K562 (cell line): ENCODE measurements at regions not wholly inside any gene's neighbourhood (a gene's known extent, or its start where the extent isn't known, plus 50 kb on each side); places are given as distances from the start of the nearest gene placed in this dataset.

Experiments
- ATAC-seq: fragments of 200-7000 bp; cut with Tn5 transposase; 3 replicates; pipeline ENCODE4 v1.9.1; 2020; ENCODE audit warnings: moderate library complexity
- BruUV-seq: library from RNA; stranded (reverse); fragments of 400-500 nt; replicated peaks from 2 replicates; lab custom pipeline; 2021; lab: Mats Ljungman, UMichigan
- CTCF ChIA-PET: fragments of 300-600 bp; formaldehyde crosslinking; extraction: SDS; loops from one replicate; lab custom pipeline; 2021; ENCODE audit warnings: low intra/inter-chr PET ratio; lab: Yijun Ruan, JAX
- POLR2A ChIA-PET: fragments of 300-600, 350-650 bp; sonication (Branson Sonifier 250); formaldehyde crosslinking; extraction: SDS; loops from one replicate; lab custom pipeline; 2021; ENCODE audit warnings: antibody characterized with exemption, inconsistent platforms; lab: Yijun Ruan, JAX
- DNase-seq, 4 experiments: peaks; one replicate each; pipeline versions ENCODE4 v3.0.0 to v3.0.0-alpha.2; 2011 to 2018; ENCODE audit warnings: low spot score in 3 of 4, mixed read lengths in 3 of 4; ENCODE audit errors: extremely low read depth in 1 of 4
- FAIRE-seq: peaks from 2 replicates; lab custom pipeline; 2011; peaks lifted over from hg19 to GRCh38; lab: Jason Lieb, UNC
- H2AFZ ChIP-seq: 2 replicates; pipeline ENCODE4 v1.6.0; 2011; ENCODE audit warnings: low read depth, low read length, control low read depth, inconsistent platforms
- H3K27ac ChIP-seq: fragments of 200-600 bp; 3 replicates; pipeline ENCODE4 v1.8.0; 2011; ENCODE audit warnings: low read depth, mild to moderate bottlenecking, control low read depth, inconsistent platforms, low read length, moderate library complexity, mixed read lengths; ENCODE audit errors: extremely low read depth
- H3K27me3 ChIP-seq, 2 experiments: fragments of 300-600 bp in 1 of 2; 2 replicates in 1 of 2; 3 replicates in 1 of 2; pipeline versions ENCODE4 v1.6.0 to v1.8.0; 2011; ENCODE audit warnings: inconsistent platforms in 2 of 2, low read length in 2 of 2, mild to moderate bottlenecking in 1 of 2, mixed read lengths in 1 of 2, moderate library complexity in 1 of 2; ENCODE audit not compliant: control insufficient read depth in 2 of 2, insufficient read depth in 2 of 2
- H3K36me3 ChIP-seq: fragments of 300-600 bp; 3 replicates; pipeline ENCODE4 v1.8.0; 2011; ENCODE audit warnings: mild to moderate bottlenecking, low read length, inconsistent platforms; ENCODE audit not compliant: control insufficient read depth, insufficient read depth
- H3K4me1 ChIP-seq, 2 experiments: fragments of 200-600 bp in 1 of 2; replicated peaks in 1 of 2; 2 replicates in 1 of 2; 3 replicates in 1 of 2; pipeline versions ENCODE4 v1.5.1 to v1.8.0; 2011; ENCODE audit warnings: inconsistent platforms in 2 of 2, low read length in 2 of 2, mild to moderate bottlenecking in 1 of 2, mixed read lengths in 1 of 2, moderate library complexity in 1 of 2; ENCODE audit not compliant: control insufficient read depth in 2 of 2, insufficient read depth in 2 of 2
- H3K4me2 ChIP-seq: 2 replicates; pipeline ENCODE4 v1.6.1; 2011; ENCODE audit warnings: low read length, control low read depth, inconsistent platforms, mixed read lengths; ENCODE audit not compliant: insufficient read depth
- H3K4me3 ChIP-seq: fragments of 200-600 bp; sonication (generic), shearing (Covaris generic); 2 replicates; pipeline ENCODE4 v1.5.1; 2016; ENCODE audit warnings: control low read depth, inconsistent platforms
- H3K79me2 ChIP-seq: fragments of 200-600 bp; 3 replicates; pipeline ENCODE4 v1.8.0; 2011; ENCODE audit warnings: low read length, inconsistent platforms; ENCODE audit not compliant: control insufficient read depth, insufficient read depth
- H3K9ac ChIP-seq, 2 experiments: 2 replicates each; pipeline versions ENCODE4 v1.6.0 to v1.6.1; 2011; ENCODE audit warnings: low read depth in 2 of 2, low read length in 2 of 2, control low read depth in 1 of 2, inconsistent platforms in 1 of 2, mild to moderate bottlenecking in 1 of 2, mixed read lengths in 1 of 2; ENCODE audit not compliant: insufficient read depth in 1 of 2
- H3K9me1 ChIP-seq: one replicate; pipeline ENCODE4 v1.6.0; 2011; ENCODE audit warnings: inconsistent platforms, mild to moderate bottlenecking, low read length, moderate library complexity; ENCODE audit not compliant: control insufficient read depth, insufficient read depth
- H3K9me3 ChIP-seq: replicated peaks from 2 replicates; pipeline ENCODE4 v1.5.1; 2011; ENCODE audit warnings: low read depth, low read length, inconsistent platforms; ENCODE audit not compliant: control insufficient read depth, insufficient read depth
- H4K20me1 ChIP-seq: replicated peaks from 2 replicates; pipeline ENCODE4 v1.6.1; 2011; ENCODE audit warnings: low read length, inconsistent platforms, mixed read lengths; ENCODE audit not compliant: control insufficient read depth, insufficient read depth
- CBX1 ChIP-seq: sonication (generic); IDR thresholded peaks from 2 replicates; pipeline ENCODE4 v1.6.1; 2016; ENCODE audit warnings: antibody characterized with exemption, low read depth, mild to moderate bottlenecking
- CBX3 ChIP-seq, 2 experiments: IDR thresholded peaks; 1 replicate in 1 of 2; 2 replicates in 1 of 2; pipeline ENCODE4 v1.6.1; 2012; ENCODE audit warnings: inconsistent platforms in 2 of 2, low read length in 2 of 2, borderline replicate concordance in 1 of 2, control low read depth in 1 of 2
- DLX4 ChIP-seq: fragments of 250-450 bp; sonication (Bioruptor Pico); IDR thresholded peaks from 2 replicates; pipeline ENCODE4 v1.6.1; 2021; ENCODE audit warnings: mild to moderate bottlenecking
- HLTF ChIP-seq: fragments of 450-650 bp; IDR thresholded peaks from 2 replicates; pipeline ENCODE4 v1.6.1; 2016
- IRF9 ChIP-seq: fragments of 450-650 bp; IDR thresholded peaks from 2 replicates; pipeline ENCODE4 v1.6.1; 2016; ENCODE audit warnings: missing biosample characterization, missing genetic modification characterization
- NFATC3 ChIP-seq: fragments of 450-650 bp; IDR thresholded peaks from 2 replicates; pipeline ENCODE4 v1.6.1; 2017; ENCODE audit warnings: mild to moderate bottlenecking
- RBM14 ChIP-seq: fragments of 200-400 bp; formaldehyde crosslinking; IDR thresholded peaks from 2 replicates; pipeline ENCODE4 v1.6.1; 2018; ENCODE audit warnings: low read depth, mild to moderate bottlenecking, low read length, moderate library complexity, borderline replicate concordance; ENCODE audit not compliant: insufficient read depth
- TCF3 ChIP-seq: sonication (generic); formaldehyde crosslinking; IDR thresholded peaks from 2 replicates; pipeline ENCODE4 v1.4.0; 2020; ENCODE audit warnings: mild to moderate bottlenecking, missing genetic modification reagents
- ZBTB26 ChIP-seq: fragments of 450-650 bp; formaldehyde crosslinking; IDR thresholded peaks from 2 replicates; pipeline ENCODE4 v1.4.0; 2022; ENCODE audit warnings: missing genetic modification characterization
- ZNF57 ChIP-seq: fragments of 450-650 bp; formaldehyde crosslinking; IDR thresholded peaks from 2 replicates; pipeline ENCODE4 v1.4.0; 2020; ENCODE audit warnings: mild to moderate bottlenecking, moderate library complexity
- ZNF707 ChIP-seq: fragments of 250-450 bp; sonication (Bioruptor Pico); conservative IDR thresholded peaks from 2 replicates; pipeline ENCODE4 v1.8.0; 2022; ENCODE audit warnings: inconsistent platforms, mild to moderate bottlenecking, moderate library complexity
- WGBS: fragments of 100-300 bp; shearing (Covaris generic); methylation state at CpG from one replicate; pipeline ENCODE4 v1.1.6; 2016; ENCODE audit warnings: low coverage, mixed read lengths; ENCODE audit not compliant: insufficient coverage; ENCODE audit errors: missing lambda C conversion rate; 5-methylcytosine and 5-hydroxymethylcytosine counted together
- in situ Hi-C: fragments of 300-500 bp; cut with MboI; formaldehyde crosslinking; loops from 4 replicates; pipeline ENCODE4 v1.15.0; 2018; ENCODE audit warnings: inconsistent platforms, mixed read lengths
- intact Hi-C: fragments of 100-400 bp; cut with micrococcal nuclease; formaldehyde crosslinking; loops from 2 replicates; pipeline ENCODE4 v1.14.2; 2022
- TF ChIP-seq, protein P1 (sequence below): fragments of 250-450 bp; sonication (Bioruptor Pico); IDR thresholded peaks from 2 replicates; pipeline ENCODE4 v1.8.0; 2021; ENCODE audit warnings: borderline replicate concordance, mild to moderate bottlenecking, moderate library complexity; ENCODE audit not compliant: poor library complexity, severe bottlenecking

GRCh38 chr10:121316432-121316831 lies 281.8 kb downstream of the FGFR2 start (continued):
- TF ChIP-seq TCF3 (CRISPR knock-in tag) (no peak), RBM14 (no peak), ZBTB26 (CRISPR knock-in tag) (no peak), CBX1 (no peak), IRF9 (tag) (no peak), CBX3 (IDR thresholded peaks at IDR 0.05; ENCODE audit: borderline replicate concordance in 1 of 2, low read length in 2 of 2) (no peak)
- TF ChIP-seq, protein P1, sequence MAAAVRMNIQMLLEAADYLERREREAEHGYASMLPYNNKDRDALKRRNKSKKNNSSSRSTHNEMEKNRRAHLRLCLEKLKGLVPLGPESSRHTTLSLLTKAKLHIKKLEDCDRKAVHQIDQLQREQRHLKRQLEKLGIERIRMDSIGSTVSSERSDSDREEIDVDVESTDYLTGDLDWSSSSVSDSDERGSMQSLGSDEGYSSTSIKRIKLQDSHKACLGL (CRISPR knock-in tag) = no peak
- TF ChIP-seq, all 486 proteins: peak for 0

DNA sequence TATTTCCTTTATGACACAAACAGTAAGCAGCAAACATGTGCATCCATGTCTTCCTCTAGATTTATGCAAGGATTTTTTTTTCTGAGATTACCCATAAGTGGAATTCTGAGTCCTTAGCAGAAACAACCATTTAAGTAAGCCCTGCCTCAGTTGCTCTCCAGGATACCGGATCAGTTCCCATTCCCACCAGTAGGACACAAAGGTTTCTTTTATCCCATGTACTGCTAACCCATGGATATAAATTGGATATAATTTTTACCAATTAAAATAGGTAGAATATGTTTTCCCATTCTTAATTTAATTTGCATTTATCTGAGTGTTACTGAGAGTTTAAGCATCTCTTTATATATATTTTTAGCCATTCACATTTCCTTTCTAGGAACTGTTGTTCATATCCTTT lies 280.9 kb downstream of the FGFR2 start:
- intact Hi-C loops (no loop called here), in situ Hi-C loops (no loop called here)
- DNase-seq (no peak), FAIRE-seq (no peak)
- ChIA-PET POLR2A (no interaction called here), CTCF (interaction anchor here (0.6 kb wide), 1 partner anchor 39 kb away, joined by 3 read pairs; no protein-coding TSS in a partner anchor)
- Histone ChIP-seq H3K4me1 (no peaks in the 10 kb centered on the region), H3K9me1 (no peaks in the 10 kb centered on the region), H3K27ac (no peak overlapping the region), H3K79me2 (no peaks in the 10 kb centered on the region), H3K36me3 (no peaks in the 10 kb centered on the region), H4K20me1 (no peaks in the 10 kb centered on the region)
- WGBS = 0% methylated on average over 1 of the region's 1 CpG
- TF ChIP-seq NFATC3 (no peak), DLX4 (CRISPR knock-in tag) (no peak), HLTF (no peak), ZNF57 (no peak), ZNF707 (CRISPR knock-in tag) (no peak)
- TF ChIP-seq, all 486 proteins: peak for 0
- Histone ChIP-seq H3K4me2 (no peak overlapping the region), H3K9me3 (no peaks in the 10 kb centered on the region), H3K4me3 (no peak overlapping the region), H3K27me3 (no peaks in the 10 kb centered on the region), H2AFZ (no peak overlapping the region), H3K9ac (no peak overlapping the region)
- ATAC-seq = no peak
- BruUV-seq = no TSS peak
